ENCODE measurements at regions not wholly inside any gene's neighbourhood (a gene's known extent, or its start where the extent isn't known, plus 50 kb on each side); places are given as distances from the start of the nearest gene placed in this dataset.

DNA sequence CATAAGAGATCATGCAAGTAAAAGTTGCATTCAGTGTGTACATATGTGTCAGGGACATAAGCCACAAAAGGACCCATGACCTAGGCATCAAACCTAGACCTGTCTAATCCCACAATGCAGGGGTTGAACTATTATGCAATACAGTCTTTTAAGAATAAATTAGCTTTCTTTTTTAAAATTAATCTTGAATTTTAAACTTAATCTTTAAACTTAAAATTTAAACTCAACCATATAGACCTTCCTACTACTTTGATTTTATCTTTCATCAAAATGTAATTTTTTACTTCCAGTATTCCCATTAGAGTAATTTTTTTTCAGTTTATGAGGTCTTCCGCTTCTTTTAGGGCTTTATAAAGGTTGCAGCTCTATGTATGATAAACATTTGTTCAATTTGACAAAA lies 702.9 kb downstream of the SUCLG1 start:
- Histone ChIP-seq H3K36me3 (ENCODE audit: low read depth, missing control alignments) (no peaks in the 10 kb centered on the region), H3K4me3 (no peak overlapping the region), H3K27me3 (no peaks in the 10 kb centered on the region), H3K27ac (no peak overlapping the region), H3K4me1 (no peaks in the 10 kb centered on the region), H3K9me3 (no peaks in the 10 kb centered on the region)
- WGBS, 2 donors, result 95% methylated on average over 1 of the region's 1 CpG
- TF ChIP-seq CTCF (IDR thresholded peaks at IDR 0.05) (no peak), POLR2A (IDR thresholded peaks at IDR 0.05) (no peak)
- intact Hi-C loops (cut with DNase I; ENCODE audit: low total_unique reads), result no loop called here
- no peak for DNase-seq

- Histone ChIP-seq H3K27me3 (no peaks in the 10 kb centered on the region), H3K36me3 (ENCODE audit: low read depth, missing control alignments) (no peaks in the 10 kb centered on the region), H3K9me3 (no peaks in the 10 kb centered on the region), H3K4me3 (no peak overlapping the region), H3K4me1 (no peaks in the 10 kb centered on the region), H3K27ac (no peak overlapping the region)
- intact Hi-C loops (cut with DNase I; ENCODE audit: low total_unique reads), result no loop called here
- no peak for TF ChIP-seq POLR2A (IDR thresholded peaks at IDR 0.05)
- TF ChIP-seq CTCF (IDR thresholded peaks at IDR 0.05), result no peak
- WGBS, 2 donors, result 87 to 88% methylated on average over 6 of the region's 6 CpGs
- no peak for DNase-seq
Observed at GRCh38 chr2:83747141-83747540, 711.9 kb downstream of the SUCLG1 start.

DNA sequence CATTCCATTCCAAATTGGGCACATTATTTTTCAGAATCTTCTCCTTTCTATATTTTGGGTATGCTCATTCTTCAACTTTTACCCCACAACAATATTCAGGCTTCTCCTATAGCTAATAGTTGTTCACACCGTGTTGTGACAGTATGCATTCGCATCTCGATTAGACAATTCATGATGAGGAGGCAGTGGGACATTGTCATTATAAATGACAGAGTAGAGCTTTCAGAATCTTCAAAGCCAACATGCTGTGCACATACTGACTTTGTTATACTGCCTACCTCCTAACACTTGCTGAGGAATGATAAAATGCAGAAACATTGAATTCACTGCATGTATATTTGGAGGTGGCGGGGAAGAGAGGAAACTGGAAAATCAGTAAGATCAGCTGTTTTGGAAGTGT lies 714.2 kb downstream of the SUCLG1 start:
- intact Hi-C loops (cut with DNase I; ENCODE audit: low total_unique reads), result no loop called here
- 87 to 90% methylated on average over 4 of the region's 4 CpGs for WGBS, 2 donors

GRCh38 chr2:83742117-83742782 lies 716.8 kb downstream of the SUCLG1 start:
- intact Hi-C loops (cut with DNase I; ENCODE audit: low total_unique reads), result no loop called here
- no peaks in the 10 kb centered on the region for H3K36me3 ChIP-seq (ENCODE audit: low read depth, missing control alignments)
- TF ChIP-seq POLR2A (IDR thresholded peaks at IDR 0.05), result no peak
- no peak for TF ChIP-seq CTCF (IDR thresholded peaks at IDR 0.05)
- no peaks in the 10 kb centered on the region for H3K27me3 ChIP-seq
- DNase-seq, result peak; percentile 31
- H3K4me3 ChIP-seq, result no peak overlapping the region
- H3K27ac ChIP-seq, result no peak overlapping the region
- WGBS, 2 donors, result 36 to 65% methylated on average over 2 of the region's 2 CpGs
- H3K4me1 ChIP-seq, result no peaks in the 10 kb centered on the region
- no peaks in the 10 kb centered on the region for H3K9me3 ChIP-seq

More for the DNA sequence above, 714.2 kb downstream of the SUCLG1 start:
- H3K27ac ChIP-seq, result no peak overlapping the region
- TF ChIP-seq CTCF (IDR thresholded peaks at IDR 0.05), result no peak
- no peak for TF ChIP-seq POLR2A (IDR thresholded peaks at IDR 0.05)
- H3K4me3 ChIP-seq, result no peak overlapping the region
- H3K27me3 ChIP-seq, result no peaks in the 10 kb centered on the region
- no peaks in the 10 kb centered on the region for H3K4me1 ChIP-seq
- no peaks in the 10 kb centered on the region for H3K36me3 ChIP-seq (ENCODE audit: low read depth, missing control alignments)
- no peak for DNase-seq
- no peaks in the 10 kb centered on the region for H3K9me3 ChIP-seq

- intact Hi-C loops (cut with DNase I; ENCODE audit: low total_unique reads), result no loop called here
- TF ChIP-seq CTCF (IDR thresholded peaks at IDR 0.05) (no peak), POLR2A (IDR thresholded peaks at IDR 0.05) (no peak)
Observed at GRCh38 chr2:83730223-83730622, 728.9 kb downstream of the SUCLG1 start.

More at GRCh38 chr2:83730223-83730622, 728.9 kb downstream of the SUCLG1 start:
- H3K4me1 ChIP-seq, result no peaks in the 10 kb centered on the region
- whole genome bisulfite sequencing, 2 donors, result 86 to 89% methylated on average over 3 of the region's 3 CpGs
- H3K36me3 ChIP-seq (ENCODE audit: low read depth, missing control alignments), result no peaks in the 10 kb centered on the region
- H3K27ac ChIP-seq, result no peak overlapping the region
- H3K9me3 ChIP-seq, result no peaks in the 10 kb centered on the region
- DNase-seq, result no peak
- no peak overlapping the region for H3K4me3 ChIP-seq
- no peaks in the 10 kb centered on the region for H3K27me3 ChIP-seq

All from testis (tissue), 2 donors.